ENCODE measurements at regions not wholly inside any gene's neighbourhood (a gene's known extent, or its start where the extent isn't known, plus 50 kb on each side); places are given as distances from the start of the nearest gene placed in this dataset.

DNA sequence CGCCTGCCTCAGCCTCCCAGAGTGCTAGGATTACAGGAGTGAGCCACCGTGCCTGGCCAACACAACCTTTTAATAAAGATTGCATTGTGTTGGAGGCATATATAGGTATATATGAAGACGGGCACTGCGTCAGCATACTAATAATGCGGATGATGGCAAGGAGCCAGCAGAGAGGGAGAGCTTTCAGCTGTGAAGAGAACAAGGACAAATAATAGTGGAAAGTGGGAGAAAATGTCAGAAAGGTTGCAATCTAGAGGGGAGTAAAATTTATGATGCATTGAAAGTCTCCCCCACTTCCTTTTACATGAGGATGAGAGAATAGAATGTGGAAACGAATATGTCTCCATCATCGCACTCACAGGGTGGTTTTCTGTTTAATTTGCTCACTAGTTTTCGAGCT is 170.5 kb upstream of the TBL1XR1 start:
- intact Hi-C loops (cut with DNase I), result loop anchor here in 9 of 10 donors (10.0 kb wide), 13 partner anchors 117 to 1017 kb away; no protein-coding TSS in a partner anchor
- no peak for TF ChIP-seq CTCF (IDR thresholded peaks at IDR 0.05)
- TF ChIP-seq POLR2A (IDR thresholded peaks at IDR 0.05), result no peak
- Histone ChIP-seq H3K9me3 (no peaks in the 10 kb centered on the region), H3K36me3 (no peaks in the 10 kb centered on the region), H3K4me1 (peaks cover 0 to 4% (median 2%) of the 10 kb centered on the region in 12 donors), H3K27me3 (no peaks in the 10 kb centered on the region), H3K4me3 (no peak overlapping the region), H3K27ac (no peak overlapping the region)
- DNase-seq (no peak), ATAC-seq (no peak)
- WGBS, 4 donors, result 84 to 96% (median 93%) methylated on average over 8 of the region's 8 CpGs

GRCh38 chr3:177370246-177370822 is 173.1 kb upstream of the TBL1XR1 start:
- no peak overlapping the region for H3K4me3 ChIP-seq
- TF ChIP-seq POLR2A (IDR thresholded peaks at IDR 0.05) (no peak), CTCF (IDR thresholded peaks at IDR 0.05) (no peak)
- intact Hi-C loops (cut with DNase I), result no loop called here
- no peaks in the 10 kb centered on the region for H3K27me3 ChIP-seq
- DNase-seq (no peak), ATAC-seq (no peak)
- H3K27ac ChIP-seq, result no peak overlapping the region
- 55 to 59% (median 57%) methylated on average over 3 of the region's 3 CpGs for WGBS, 4 donors
- H3K4me1 ChIP-seq, result no peaks in the 10 kb centered on the region
- no peaks in the 10 kb centered on the region for H3K36me3 ChIP-seq
- H3K9me3 ChIP-seq, result no peaks in the 10 kb centered on the region

- no peaks in the 10 kb centered on the region for H3K4me1 ChIP-seq
- TF ChIP-seq POLR2A (IDR thresholded peaks at IDR 0.05) (no peak), CTCF (IDR thresholded peaks at IDR 0.05) (no peak)
- H3K4me3 ChIP-seq, result no peak overlapping the region
- intact Hi-C loops (cut with DNase I), result no loop called here
- H3K9me3 ChIP-seq, result no peaks in the 10 kb centered on the region
- H3K36me3 ChIP-seq, result no peaks in the 10 kb centered on the region
- no peaks in the 10 kb centered on the region for H3K27me3 ChIP-seq
- no peak overlapping the region for H3K27ac ChIP-seq
- ATAC-seq (no peak), DNase-seq (no peak)
These were observed 173.9 kb upstream of the TBL1XR1 start for GRCh38 chr3:177371146-177371545.

DNA sequence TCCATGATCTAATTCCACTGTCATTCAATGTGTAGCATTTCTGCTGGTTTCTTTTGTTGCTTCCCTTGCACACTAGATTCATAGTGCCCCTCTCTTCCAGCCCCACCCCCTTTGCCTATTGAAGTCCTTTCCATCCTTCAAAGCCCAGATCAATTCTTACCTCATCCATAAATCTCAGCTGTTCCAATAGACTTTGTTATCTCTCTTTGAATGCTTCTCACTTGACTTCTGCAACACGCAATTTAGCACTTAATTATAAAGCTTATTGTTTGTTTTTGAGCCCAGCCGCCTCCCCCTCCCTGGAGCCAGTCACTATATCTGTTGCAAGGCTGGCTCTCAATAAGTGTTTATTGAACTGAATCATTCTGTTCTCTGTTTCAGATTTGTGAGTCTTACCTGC is 174.6 kb upstream of the TBL1XR1 start:
- no peaks in the 10 kb centered on the region for H3K9me3 ChIP-seq
- H3K36me3 ChIP-seq, result no peaks in the 10 kb centered on the region
- H3K4me1 ChIP-seq, result no peaks in the 10 kb centered on the region
- no peak overlapping the region for H3K4me3 ChIP-seq
- no peak overlapping the region for H3K27ac ChIP-seq
- DNase-seq (no peak), ATAC-seq (no peak)
- H3K27me3 ChIP-seq, result no peaks in the 10 kb centered on the region
- intact Hi-C loops (cut with DNase I), result no loop called here
- TF ChIP-seq CTCF (IDR thresholded peaks at IDR 0.05), result no peak
- TF ChIP-seq POLR2A (IDR thresholded peaks at IDR 0.05), result no peak
- 86 to 93% (median 90%) methylated on average over 2 of the region's 2 CpGs for WGBS, 4 donors

Measured in heart left ventricle (tissue), 16 donors.